HUDEP-2 (cell line): ENCODE measurements at regions not wholly inside any gene's neighbourhood (a gene's known extent, or its start where the extent isn't known, plus 50 kb on each side); places are given as distances from the start of the nearest gene placed in this dataset.

ENCODE experiments used
- DNase-seq, 76 experiments: peaks; one replicate each; lab custom pipeline; 2025; ENCODE audit not compliant: unreplicated experiment in 76 of 76; lab: John Stamatoyannopoulos, UW

DNA sequence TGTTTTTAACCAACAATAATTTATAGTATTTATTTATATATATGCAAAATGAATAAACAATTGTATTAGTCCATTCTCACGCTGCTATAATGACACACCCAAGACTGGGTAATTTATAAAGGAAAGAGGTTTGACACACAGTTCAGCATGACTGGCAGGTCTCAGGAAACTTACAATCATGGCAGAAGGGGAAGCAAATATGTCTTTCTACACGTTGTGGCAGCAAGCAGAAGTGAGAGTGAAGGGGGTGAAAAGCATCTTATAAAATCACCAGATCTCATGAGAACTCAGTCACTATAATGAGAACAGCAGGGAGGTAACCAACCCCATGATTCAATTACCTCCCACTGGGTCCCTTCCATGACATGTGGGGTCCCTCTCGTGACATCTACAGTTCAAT, 162.8 kb upstream of the SLITRK3 start:
- no peak for DNase-seq

DNA sequence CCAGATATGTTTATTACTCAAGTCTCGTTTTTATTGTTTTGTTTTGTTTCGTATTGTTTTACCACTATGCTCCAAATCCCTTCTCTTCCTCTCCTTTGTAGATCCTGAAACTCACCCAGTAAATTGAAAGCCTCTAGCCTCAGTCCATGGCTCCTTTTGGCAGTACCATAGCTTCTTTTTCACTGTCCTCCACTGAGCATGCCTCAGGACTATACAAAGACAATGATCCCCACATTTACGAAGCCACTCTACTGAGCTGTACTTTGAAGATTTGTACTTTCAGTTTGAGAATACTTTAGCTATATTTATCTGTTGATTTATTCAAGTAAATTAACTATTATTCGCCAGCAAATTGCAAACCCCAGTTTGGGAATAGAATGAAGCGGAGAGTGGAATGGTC, 159.1 kb upstream of the SLITRK3 start:
- no peak for DNase-seq

DNA sequence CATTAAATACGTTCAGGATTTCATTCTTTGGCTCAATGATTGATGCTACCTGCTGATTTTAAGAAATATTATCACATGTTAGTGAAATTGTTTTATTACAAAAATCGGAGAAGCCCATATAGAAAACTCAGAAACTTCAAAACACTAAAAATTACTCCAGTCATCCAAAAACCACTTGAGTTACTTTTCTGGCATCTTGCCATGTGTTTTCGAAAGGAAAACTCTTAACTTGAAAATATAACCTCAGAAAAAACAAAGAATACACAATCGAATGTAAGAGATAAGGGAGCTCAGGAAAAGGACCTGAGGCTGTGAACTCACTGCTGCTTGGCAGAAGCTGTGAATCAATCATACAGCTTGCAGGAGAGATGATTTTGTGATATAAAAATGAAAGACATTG, 151.3 kb upstream of the SLITRK3 start:
- no peak for DNase-seq

DNA sequence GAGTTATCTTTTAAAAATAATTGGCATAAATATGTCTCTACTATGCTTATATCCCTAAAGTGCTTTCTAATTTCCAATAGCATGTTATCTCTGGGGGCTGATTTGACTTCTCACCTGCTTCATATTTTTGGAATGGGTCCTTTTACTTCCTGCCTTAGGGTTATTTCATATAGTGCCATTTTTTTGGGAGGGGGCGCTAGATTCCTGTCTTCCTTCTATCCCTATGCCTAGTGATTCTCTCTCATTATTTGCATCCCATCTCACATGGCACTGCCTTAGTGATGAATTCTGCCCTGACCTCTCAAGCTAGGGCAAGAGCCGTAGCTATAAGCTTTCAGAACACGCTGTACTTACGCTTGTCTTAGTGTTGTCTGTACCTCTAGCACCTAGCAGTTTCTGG, 150.3 kb upstream of the SLITRK3 start:
- no peak for DNase-seq

DNA sequence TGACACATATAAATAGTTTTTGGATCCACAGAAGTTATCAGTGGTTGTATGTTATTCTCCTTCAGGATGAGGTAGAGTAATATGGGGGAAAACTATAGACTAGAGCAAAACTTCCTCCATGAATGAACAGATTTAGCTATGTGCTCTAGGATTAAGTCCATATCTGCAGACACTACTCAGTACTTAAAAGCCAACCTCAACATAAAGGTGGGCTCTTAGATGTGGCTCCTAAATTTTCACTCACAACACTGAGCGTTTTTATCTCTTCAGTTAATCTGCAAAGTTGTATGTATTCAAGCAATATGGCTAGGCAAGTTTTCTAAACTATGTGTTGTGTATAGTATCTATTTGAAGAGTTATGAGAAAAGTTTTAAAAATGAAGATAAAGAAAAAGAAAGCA, 147.0 kb upstream of the SLITRK3 start:
- no peak for DNase-seq

DNA sequence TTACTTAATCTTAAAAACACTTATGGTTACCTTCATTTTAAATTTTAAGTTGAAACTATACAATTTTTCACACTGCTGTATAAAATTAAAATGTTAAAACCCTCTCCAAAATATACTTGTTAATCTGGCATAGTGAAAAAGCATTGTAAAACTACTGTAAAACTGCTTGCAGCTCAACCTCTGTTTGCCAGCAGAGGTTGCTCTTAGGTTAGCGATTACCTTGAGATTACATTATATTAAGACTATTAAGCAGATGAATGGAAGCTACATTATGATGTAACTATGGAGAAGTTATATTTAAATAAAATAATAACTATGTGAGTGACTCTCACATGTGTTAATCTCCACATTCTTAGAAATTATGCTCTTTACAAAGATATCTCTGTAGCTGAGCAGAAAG, 143.6 kb upstream of the SLITRK3 start:
- peak in 1 of 76 experiments; percentile 0 for DNase-seq

DNA sequence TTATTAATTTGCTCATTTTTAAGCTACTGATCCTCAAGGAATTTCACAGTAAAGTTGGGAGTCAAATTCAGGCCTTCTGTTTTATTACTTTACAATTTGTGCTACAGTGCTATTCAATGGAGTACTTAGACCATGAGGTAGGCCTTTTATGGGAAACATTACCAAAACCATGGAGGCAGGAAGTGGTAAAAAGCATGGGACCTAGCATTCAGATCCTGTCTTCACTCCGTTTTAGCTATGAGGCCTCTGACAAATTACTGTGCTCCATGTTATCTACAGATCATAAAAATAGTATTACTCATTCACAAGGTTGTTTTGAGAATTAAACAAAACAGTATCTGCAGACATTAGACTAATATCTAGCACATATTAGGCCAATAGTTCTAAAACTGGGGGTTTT, 140.6 kb upstream of the SLITRK3 start:
- no peak for DNase-seq
